ENCODE measurements at regions not wholly inside any gene's neighbourhood (a gene's known extent, or its start where the extent isn't known, plus 50 kb on each side); places are given as distances from the start of the nearest gene placed in this dataset.

DNA sequence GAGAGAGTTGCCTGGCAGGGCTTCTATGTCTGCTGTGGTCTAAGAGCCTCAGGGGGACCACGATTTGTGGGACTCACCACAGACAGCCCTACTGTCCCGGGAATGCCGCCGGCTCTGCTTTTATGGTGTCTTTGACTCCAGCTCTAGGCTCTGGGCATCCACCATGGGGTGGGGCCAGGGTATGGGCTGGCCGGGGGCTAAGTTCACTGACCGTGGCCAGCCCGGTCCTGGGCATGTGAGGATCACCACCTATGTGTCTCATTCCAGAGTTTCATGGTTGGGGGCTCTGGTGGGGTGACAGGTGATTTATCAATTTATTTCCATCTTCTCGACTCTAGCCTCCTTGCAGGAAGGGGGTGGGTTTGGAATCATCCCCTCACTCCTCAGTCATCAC is 139.4 kb downstream of the GADD45G start (continued):
- TF ChIP-seq, protein P1, sequence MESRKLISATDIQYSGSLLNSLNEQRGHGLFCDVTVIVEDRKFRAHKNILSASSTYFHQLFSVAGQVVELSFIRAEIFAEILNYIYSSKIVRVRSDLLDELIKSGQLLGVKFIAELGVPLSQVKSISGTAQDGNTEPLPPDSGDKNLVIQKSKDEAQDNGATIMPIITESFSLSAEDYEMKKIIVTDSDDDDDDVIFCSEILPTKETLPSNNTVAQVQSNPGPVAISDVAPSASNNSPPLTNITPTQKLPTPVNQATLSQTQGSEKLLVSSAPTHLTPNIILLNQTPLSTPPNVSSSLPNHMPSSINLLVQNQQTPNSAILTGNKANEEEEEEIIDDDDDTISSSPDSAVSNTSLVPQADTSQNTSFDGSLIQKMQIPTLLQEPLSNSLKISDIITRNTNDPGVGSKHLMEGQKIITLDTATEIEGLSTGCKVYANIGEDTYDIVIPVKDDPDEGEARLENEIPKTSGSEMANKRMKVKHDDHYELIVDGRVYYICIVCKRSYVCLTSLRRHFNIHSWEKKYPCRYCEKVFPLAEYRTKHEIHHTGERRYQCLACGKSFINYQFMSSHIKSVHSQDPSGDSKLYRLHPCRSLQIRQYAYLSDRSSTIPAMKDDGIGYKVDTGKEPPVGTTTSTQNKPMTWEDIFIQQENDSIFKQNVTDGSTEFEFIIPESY (IDR thresholded peaks at IDR 0.05; ENCODE audit: borderline replicate concordance, low read depth) = no peak
- no peak for TF ChIP-seq CHD2 (IDR thresholded peaks at IDR 0.05; ENCODE audit: low read length, partially characterized antibody)
- TF ChIP-seq FOSL2 (IDR thresholded peaks at IDR 0.05; ENCODE audit: borderline replicate concordance, low read depth) = no peak
- no peak for TF ChIP-seq GABPA (IDR thresholded peaks at IDR 0.05; ENCODE audit: low read depth)

DNA sequence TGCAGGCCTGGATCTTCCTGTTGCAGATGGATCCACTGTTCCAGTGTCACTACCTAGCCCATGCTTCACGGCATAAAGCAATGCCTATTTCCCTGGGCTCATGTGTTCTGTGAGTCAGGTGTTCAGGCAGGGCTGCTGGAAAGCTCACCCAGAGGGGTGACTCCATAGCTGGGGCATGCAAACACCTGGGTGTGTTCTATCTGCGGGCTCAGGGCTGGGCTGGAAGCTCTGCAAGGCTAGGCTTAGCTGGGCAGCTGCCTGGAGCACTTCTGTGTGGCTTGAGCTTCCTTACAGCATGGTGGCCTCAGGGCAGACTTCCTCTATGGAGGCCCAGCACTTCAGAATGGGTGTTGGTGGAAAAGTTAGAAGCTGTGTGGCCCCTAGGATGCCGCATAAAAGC is 139.9 kb downstream of the GADD45G start:
- H3K9ac ChIP-seq = no peak overlapping the region
- ChIA-PET CTCF (interaction anchor here (1.2 to 1.6 kb wide), 4 partner anchors 106 to 357 kb away, joined by 3 to 7 read pairs (median 4); no protein-coding TSS in a partner anchor), POLR2A (interaction anchor here (5.3 kb wide), 1 partner anchor 139 kb away, joined by 27 read pairs; the partner anchor contains the start of gene GADD45G)
- H4K20me1 ChIP-seq (ENCODE audit: insufficient read depth) = no peaks in the 10 kb centered on the region
- H3F3A ChIP-seq (replicated peaks; ENCODE audit: insufficient read depth) = no peaks in the 10 kb centered on the region
- H3K36me3 ChIP-seq (replicated peaks in 1 of 2; ENCODE audit: control insufficient read depth in 1 of 2, insufficient read depth in 2 of 2, low read length in 1 of 2) = no peaks in the 10 kb centered on the region
- peak overlapping the region in 1 of 2 experiments; percentile 69; a peak in 1 of 4 replicates for H3K27ac ChIP-seq (ENCODE audit: low read depth in 2 of 2, low read length in 1 of 2)
- TF ChIP-seq, protein P2, sequence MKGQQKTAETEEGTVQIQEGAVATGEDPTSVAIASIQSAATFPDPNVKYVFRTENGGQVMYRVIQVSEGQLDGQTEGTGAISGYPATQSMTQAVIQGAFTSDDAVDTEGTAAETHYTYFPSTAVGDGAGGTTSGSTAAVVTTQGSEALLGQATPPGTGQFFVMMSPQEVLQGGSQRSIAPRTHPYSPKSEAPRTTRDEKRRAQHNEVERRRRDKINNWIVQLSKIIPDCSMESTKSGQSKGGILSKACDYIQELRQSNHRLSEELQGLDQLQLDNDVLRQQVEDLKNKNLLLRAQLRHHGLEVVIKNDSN (IDR thresholded peaks at IDR 0.05; ENCODE audit: borderline replicate concordance, low read depth) = no peak
- TF ChIP-seq NRF1 (IDR thresholded peaks at IDR 0.05; ENCODE audit: low read depth, low read length) = no peak
- no peak for TF ChIP-seq POLR2AphosphoS5 (IDR thresholded peaks at IDR 0.05; ENCODE audit: low read depth, low read length)
- TF ChIP-seq, protein P3, sequence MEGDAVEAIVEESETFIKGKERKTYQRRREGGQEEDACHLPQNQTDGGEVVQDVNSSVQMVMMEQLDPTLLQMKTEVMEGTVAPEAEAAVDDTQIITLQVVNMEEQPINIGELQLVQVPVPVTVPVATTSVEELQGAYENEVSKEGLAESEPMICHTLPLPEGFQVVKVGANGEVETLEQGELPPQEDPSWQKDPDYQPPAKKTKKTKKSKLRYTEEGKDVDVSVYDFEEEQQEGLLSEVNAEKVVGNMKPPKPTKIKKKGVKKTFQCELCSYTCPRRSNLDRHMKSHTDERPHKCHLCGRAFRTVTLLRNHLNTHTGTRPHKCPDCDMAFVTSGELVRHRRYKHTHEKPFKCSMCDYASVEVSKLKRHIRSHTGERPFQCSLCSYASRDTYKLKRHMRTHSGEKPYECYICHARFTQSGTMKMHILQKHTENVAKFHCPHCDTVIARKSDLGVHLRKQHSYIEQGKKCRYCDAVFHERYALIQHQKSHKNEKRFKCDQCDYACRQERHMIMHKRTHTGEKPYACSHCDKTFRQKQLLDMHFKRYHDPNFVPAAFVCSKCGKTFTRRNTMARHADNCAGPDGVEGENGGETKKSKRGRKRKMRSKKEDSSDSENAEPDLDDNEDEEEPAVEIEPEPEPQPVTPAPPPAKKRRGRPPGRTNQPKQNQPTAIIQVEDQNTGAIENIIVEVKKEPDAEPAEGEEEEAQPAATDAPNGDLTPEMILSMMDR (IDR thresholded peaks at IDR 0.05) = no peak
- TF ChIP-seq TCF12 (IDR thresholded peaks at IDR 0.05) = no peak
- TF ChIP-seq ELF1 (IDR thresholded peaks at IDR 0.05) = no peak
- no peak for TF ChIP-seq SIN3A (IDR thresholded peaks at IDR 0.05; ENCODE audit: borderline replicate concordance, low read depth, low read length)
- no peak for TF ChIP-seq SMC3 (IDR thresholded peaks at IDR 0.05; ENCODE audit: low read depth, low read length)
- TF ChIP-seq, protein P4, sequence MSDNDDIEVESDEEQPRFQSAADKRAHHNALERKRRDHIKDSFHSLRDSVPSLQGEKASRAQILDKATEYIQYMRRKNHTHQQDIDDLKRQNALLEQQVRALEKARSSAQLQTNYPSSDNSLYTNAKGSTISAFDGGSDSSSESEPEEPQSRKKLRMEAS (IDR thresholded peaks at IDR 0.05; ENCODE audit: low read depth) = no peak
- H3K79me2 ChIP-seq (ENCODE audit: insufficient read depth) = no peaks in the 10 kb centered on the region
- 40% methylated on average over 2 of the region's 3 CpGs for WGBS (ENCODE audit: low lambda C conversion rate)
- no peak overlapping the region for H3K4me3 ChIP-seq (ENCODE audit: low read depth in 2 of 2, low read length in 1 of 2)
- H3K4me1 ChIP-seq (ENCODE audit: control insufficient read depth in 1 of 2, insufficient read depth in 2 of 2, low read depth in 1 of 2, low read length in 1 of 2) = peaks cover 0 to 74% of the 10 kb centered on the region in 2 experiments; a peak in 1 of 4 replicates
- no peak for DNase-seq
- no peak overlapping the region for H3K4me2 ChIP-seq
- H2AFZ ChIP-seq (ENCODE audit: low read depth) = no peak overlapping the region
- H3K27me3 ChIP-seq (ENCODE audit: insufficient read depth) = no peaks in the 10 kb centered on the region
- no peaks in the 10 kb centered on the region for H3K9me2 ChIP-seq
- no peaks in the 10 kb centered on the region for H3K9me3 ChIP-seq

Measured in SK-N-SH (cell line).